C4-2B (cell line): ENCODE measurements at regions not wholly inside any gene's neighbourhood (a gene's known extent, or its start where the extent isn't known, plus 50 kb on each side); places are given as distances from the start of the nearest gene placed in this dataset.

ENCODE experiments used
- CTCF ChIP-seq: fragments of 450-650 bp; conservative IDR thresholded peaks from 2 replicates; pipeline ENCODE4 v1.5.1; 2017; ENCODE audit warnings: mild to moderate bottlenecking
- ZFX ChIP-seq: fragments of 450-650 bp; IDR thresholded peaks from 2 replicates; pipeline ENCODE4 v1.6.1; 2017

GRCh38 chr20:24332956-24333355, 136.5 kb upstream of the SYNDIG1 start:
- TF ChIP-seq CTCF, result no peak
- TF ChIP-seq ZFX, result no peak
